ENCODE measurements at regions not wholly inside any gene's neighbourhood (a gene's known extent, or its start where the extent isn't known, plus 50 kb on each side); places are given as distances from the start of the nearest gene placed in this dataset.

DNA sequence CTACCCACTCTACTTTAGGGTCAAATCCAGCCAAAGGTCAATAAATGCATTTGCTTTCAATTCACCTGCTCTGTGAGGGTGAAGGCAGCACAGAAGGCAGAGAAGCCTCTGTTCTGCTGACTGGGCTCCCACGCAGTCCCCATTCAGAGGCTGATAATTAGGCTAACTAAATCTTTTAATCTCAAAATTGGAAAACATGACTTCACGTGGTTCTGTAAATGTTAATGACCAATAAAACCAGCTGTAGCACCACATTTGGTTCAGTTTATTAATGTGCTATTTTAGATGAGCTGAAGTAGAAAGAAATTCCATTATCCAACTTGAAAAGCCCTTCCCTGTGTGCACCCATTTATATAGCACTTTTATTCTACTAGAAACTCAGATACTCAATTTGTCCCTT is 310.6 kb downstream of the C1D start:
- TF ChIP-seq FOSL1 (IDR thresholded peaks at IDR 0.05; ENCODE audit: low read depth) = no peak
- no peak for TF ChIP-seq TCF7L2 (IDR thresholded peaks at IDR 0.05; ENCODE audit: borderline replicate concordance, extremely low read depth, insufficient read depth, insufficient read length)
- TF ChIP-seq, protein P1, sequence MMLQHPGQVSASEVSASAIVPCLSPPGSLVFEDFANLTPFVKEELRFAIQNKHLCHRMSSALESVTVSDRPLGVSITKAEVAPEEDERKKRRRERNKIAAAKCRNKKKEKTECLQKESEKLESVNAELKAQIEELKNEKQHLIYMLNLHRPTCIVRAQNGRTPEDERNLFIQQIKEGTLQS (IDR thresholded peaks at IDR 0.05) = no peak
- TF ChIP-seq, protein P2, sequence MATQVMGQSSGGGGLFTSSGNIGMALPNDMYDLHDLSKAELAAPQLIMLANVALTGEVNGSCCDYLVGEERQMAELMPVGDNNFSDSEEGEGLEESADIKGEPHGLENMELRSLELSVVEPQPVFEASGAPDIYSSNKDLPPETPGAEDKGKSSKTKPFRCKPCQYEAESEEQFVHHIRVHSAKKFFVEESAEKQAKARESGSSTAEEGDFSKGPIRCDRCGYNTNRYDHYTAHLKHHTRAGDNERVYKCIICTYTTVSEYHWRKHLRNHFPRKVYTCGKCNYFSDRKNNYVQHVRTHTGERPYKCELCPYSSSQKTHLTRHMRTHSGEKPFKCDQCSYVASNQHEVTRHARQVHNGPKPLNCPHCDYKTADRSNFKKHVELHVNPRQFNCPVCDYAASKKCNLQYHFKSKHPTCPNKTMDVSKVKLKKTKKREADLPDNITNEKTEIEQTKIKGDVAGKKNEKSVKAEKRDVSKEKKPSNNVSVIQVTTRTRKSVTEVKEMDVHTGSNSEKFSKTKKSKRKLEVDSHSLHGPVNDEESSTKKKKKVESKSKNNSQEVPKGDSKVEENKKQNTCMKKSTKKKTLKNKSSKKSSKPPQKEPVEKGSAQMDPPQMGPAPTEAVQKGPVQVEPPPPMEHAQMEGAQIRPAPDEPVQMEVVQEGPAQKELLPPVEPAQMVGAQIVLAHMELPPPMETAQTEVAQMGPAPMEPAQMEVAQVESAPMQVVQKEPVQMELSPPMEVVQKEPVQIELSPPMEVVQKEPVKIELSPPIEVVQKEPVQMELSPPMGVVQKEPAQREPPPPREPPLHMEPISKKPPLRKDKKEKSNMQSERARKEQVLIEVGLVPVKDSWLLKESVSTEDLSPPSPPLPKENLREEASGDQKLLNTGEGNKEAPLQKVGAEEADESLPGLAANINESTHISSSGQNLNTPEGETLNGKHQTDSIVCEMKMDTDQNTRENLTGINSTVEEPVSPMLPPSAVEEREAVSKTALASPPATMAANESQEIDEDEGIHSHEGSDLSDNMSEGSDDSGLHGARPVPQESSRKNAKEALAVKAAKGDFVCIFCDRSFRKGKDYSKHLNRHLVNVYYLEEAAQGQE (IDR thresholded peaks at IDR 0.05; ENCODE audit: low read depth) = no peak
- TF ChIP-seq RAD21 (IDR thresholded peaks at IDR 0.05; ENCODE audit: low read depth) = no peak
- no peak for TF ChIP-seq SP1 (IDR thresholded peaks at IDR 0.05; ENCODE audit: low read depth)
- TF ChIP-seq POLR2AphosphoS5 (IDR thresholded peaks at IDR 0.05; ENCODE audit: low read depth, low read length) = no peak
- TF ChIP-seq, protein P3, sequence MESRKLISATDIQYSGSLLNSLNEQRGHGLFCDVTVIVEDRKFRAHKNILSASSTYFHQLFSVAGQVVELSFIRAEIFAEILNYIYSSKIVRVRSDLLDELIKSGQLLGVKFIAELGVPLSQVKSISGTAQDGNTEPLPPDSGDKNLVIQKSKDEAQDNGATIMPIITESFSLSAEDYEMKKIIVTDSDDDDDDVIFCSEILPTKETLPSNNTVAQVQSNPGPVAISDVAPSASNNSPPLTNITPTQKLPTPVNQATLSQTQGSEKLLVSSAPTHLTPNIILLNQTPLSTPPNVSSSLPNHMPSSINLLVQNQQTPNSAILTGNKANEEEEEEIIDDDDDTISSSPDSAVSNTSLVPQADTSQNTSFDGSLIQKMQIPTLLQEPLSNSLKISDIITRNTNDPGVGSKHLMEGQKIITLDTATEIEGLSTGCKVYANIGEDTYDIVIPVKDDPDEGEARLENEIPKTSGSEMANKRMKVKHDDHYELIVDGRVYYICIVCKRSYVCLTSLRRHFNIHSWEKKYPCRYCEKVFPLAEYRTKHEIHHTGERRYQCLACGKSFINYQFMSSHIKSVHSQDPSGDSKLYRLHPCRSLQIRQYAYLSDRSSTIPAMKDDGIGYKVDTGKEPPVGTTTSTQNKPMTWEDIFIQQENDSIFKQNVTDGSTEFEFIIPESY (IDR thresholded peaks at IDR 0.05; ENCODE audit: extremely low read depth, insufficient replicate concordance, low read length) = no peak
- H3K4me1 ChIP-seq (ENCODE audit: control insufficient read depth in 1 of 2, insufficient read depth in 2 of 2, low read length in 2 of 2) = no peaks in the 10 kb centered on the region
- DNase-seq (ENCODE audit: low read depth, low spot score) (no peak), ATAC-seq (no peak)
- peaks cover 9% of the 10 kb centered on the region; the same call in 1 of the 2 replicates for H3K27me3 ChIP-seq (ENCODE audit: insufficient read depth, low read length)
- no TSS peak for BruUV-seq (replicated peaks)
- H3K9me2 ChIP-seq (ENCODE audit: insufficient read depth) = no peaks in the 10 kb centered on the region
- H3K79me2 ChIP-seq (ENCODE audit: insufficient read depth, low read length) = no peaks in the 10 kb centered on the region
- no peak overlapping the region for H3K9ac ChIP-seq (ENCODE audit: low read length)
- no peak overlapping the region for H3K4me3 ChIP-seq (replicated peaks in 1 of 2; ENCODE audit: low read depth in 1 of 2, low read length in 2 of 2)
- no peaks in the 10 kb centered on the region; the same call in 1 of the 2 replicates for H4K20me1 ChIP-seq (ENCODE audit: insufficient read depth)
- no peak overlapping the region for H2AFZ ChIP-seq (ENCODE audit: low read depth, low read length, poor library complexity, severe bottlenecking)
- ChIA-PET POLR2A (no interaction called here), RAD21 (ENCODE audit: low non-redundant PET in 1 of 2, low total read pairs in 2 of 2, uncharacterized antibody in 2 of 2, unreplicated experiment in 2 of 2) (no interaction called here), CTCF (no interaction called here)
- no peaks in the 10 kb centered on the region for H3K36me3 ChIP-seq (ENCODE audit: control insufficient read depth in 1 of 2, insufficient read depth in 2 of 2, low read length in 2 of 2)
- no peaks in the 10 kb centered on the region for H3K9me3 ChIP-seq (ENCODE audit: control insufficient read depth in 1 of 2, insufficient read depth in 1 of 2, low read depth in 1 of 2, low read length in 2 of 2)
- no peak overlapping the region for H3K4me2 ChIP-seq (ENCODE audit: low read length)
- H3K27ac ChIP-seq (ENCODE audit: low read depth, low read length) = no peak overlapping the region
- intact Hi-C loops (cut with micrococcal nuclease) = no loop called here

Measured in HCT116 (cell line).